ENCODE measurements at regions not wholly inside any gene's neighbourhood (a gene's known extent, or its start where the extent isn't known, plus 50 kb on each side); places are given as distances from the start of the nearest gene placed in this dataset.

- H3K27me3 ChIP-seq (ENCODE audit: control insufficient read depth in 1 of 2, insufficient read depth in 2 of 2, low read length in 2 of 2), result no peaks in the 10 kb centered on the region
- no peak overlapping the region for H3K27ac ChIP-seq (ENCODE audit: low read depth, low read length)
- H3K36me3 ChIP-seq (ENCODE audit: insufficient read depth, low read length), result no peaks in the 10 kb centered on the region
- peaks cover 5% of the 10 kb centered on the region for H3K4me1 ChIP-seq (ENCODE audit: insufficient read depth, low read length)
- no peak overlapping the region for H3K4me3 ChIP-seq (ENCODE audit: low read depth in 1 of 2, low read length in 2 of 2)
- no peaks in the 10 kb centered on the region for H3K9me3 ChIP-seq (ENCODE audit: low read length)
- no peak overlapping the region for H3K9ac ChIP-seq (ENCODE audit: low read length)
These were observed 235.4 kb downstream of the SPRY1 start for GRCh38 chr4:123631786-123632692.

GRCh38 chr4:123632693-123633030 is 236.1 kb downstream of the SPRY1 start:
- peaks cover 5% of the 10 kb centered on the region for H3K4me1 ChIP-seq (ENCODE audit: insufficient read depth, low read length)
- H3K27me3 ChIP-seq (ENCODE audit: control insufficient read depth in 1 of 2, insufficient read depth in 2 of 2, low read length in 2 of 2), result no peaks in the 10 kb centered on the region
- no peak overlapping the region for H3K9ac ChIP-seq (ENCODE audit: low read length)
- H3K27ac ChIP-seq (ENCODE audit: low read depth, low read length), result no peak overlapping the region
- H3K36me3 ChIP-seq (ENCODE audit: insufficient read depth, low read length), result no peaks in the 10 kb centered on the region
- no peaks in the 10 kb centered on the region for H3K9me3 ChIP-seq (ENCODE audit: low read length)
- no peak overlapping the region for H3K4me3 ChIP-seq (ENCODE audit: low read depth in 1 of 2, low read length in 2 of 2)

GRCh38 chr4:123638834-123639233 is 242.2 kb downstream of the SPRY1 start:
- Histone ChIP-seq H3K36me3 (ENCODE audit: insufficient read depth, low read length) (no peaks in the 10 kb centered on the region), H3K9me3 (ENCODE audit: low read length) (no peaks in the 10 kb centered on the region), H3K4me1 (ENCODE audit: insufficient read depth, low read length) (peaks cover 9% of the 10 kb centered on the region), H3K27me3 (ENCODE audit: control insufficient read depth in 1 of 2, insufficient read depth in 2 of 2, low read length in 2 of 2) (no peaks in the 10 kb centered on the region), H3K27ac (ENCODE audit: low read depth, low read length) (no peak overlapping the region), H3K4me3 (ENCODE audit: low read depth in 1 of 2, low read length in 2 of 2) (no peak overlapping the region), H3K9ac (ENCODE audit: low read length) (no peak overlapping the region)

- no peaks in the 10 kb centered on the region for H3K9me3 ChIP-seq (ENCODE audit: low read length)
- H3K9ac ChIP-seq (ENCODE audit: low read length), result no peak overlapping the region
- H3K4me3 ChIP-seq (ENCODE audit: low read depth in 1 of 2, low read length in 2 of 2), result no peak overlapping the region
- H3K36me3 ChIP-seq (ENCODE audit: insufficient read depth, low read length), result no peaks in the 10 kb centered on the region
- H3K27me3 ChIP-seq (ENCODE audit: control insufficient read depth in 1 of 2, insufficient read depth in 2 of 2, low read length in 2 of 2), result no peaks in the 10 kb centered on the region
- no peak overlapping the region for H3K27ac ChIP-seq (ENCODE audit: low read depth, low read length)
- peaks cover 11% of the 10 kb centered on the region for H3K4me1 ChIP-seq (ENCODE audit: insufficient read depth, low read length)
These were observed 243.7 kb downstream of the SPRY1 start for GRCh38 chr4:123640271-123640670.

GRCh38 chr4:123640824-123641223 is 244.2 kb downstream of the SPRY1 start:
- Histone ChIP-seq H3K9me3 (ENCODE audit: low read length) (no peaks in the 10 kb centered on the region), H3K4me3 (ENCODE audit: low read depth in 1 of 2, low read length in 2 of 2) (no peak overlapping the region), H3K9ac (ENCODE audit: low read length) (no peak overlapping the region), H3K4me1 (ENCODE audit: insufficient read depth, low read length) (peaks cover 11% of the 10 kb centered on the region), H3K36me3 (ENCODE audit: insufficient read depth, low read length) (no peaks in the 10 kb centered on the region), H3K27ac (ENCODE audit: low read depth, low read length) (no peak overlapping the region), H3K27me3 (ENCODE audit: control insufficient read depth in 1 of 2, insufficient read depth in 2 of 2, low read length in 2 of 2) (no peaks in the 10 kb centered on the region)

- no peaks in the 10 kb centered on the region for H3K36me3 ChIP-seq (ENCODE audit: insufficient read depth, low read length)
- H3K4me3 ChIP-seq (ENCODE audit: low read depth in 1 of 2, low read length in 2 of 2), result no peak overlapping the region
- peaks cover 13% of the 10 kb centered on the region for H3K4me1 ChIP-seq (ENCODE audit: insufficient read depth, low read length)
- H3K9ac ChIP-seq (ENCODE audit: low read length), result no peak overlapping the region
- H3K27ac ChIP-seq (ENCODE audit: low read depth, low read length), result no peak overlapping the region
- H3K27me3 ChIP-seq (ENCODE audit: control insufficient read depth in 1 of 2, insufficient read depth in 2 of 2, low read length in 2 of 2), result no peaks in the 10 kb centered on the region
- no peaks in the 10 kb centered on the region for H3K9me3 ChIP-seq (ENCODE audit: low read length)
These were observed 247.1 kb downstream of the SPRY1 start for GRCh38 chr4:123643691-123644090.

GRCh38 chr4:123649250-123649644 is 252.7 kb downstream of the SPRY1 start:
- no peak overlapping the region for H3K4me3 ChIP-seq (ENCODE audit: low read depth in 1 of 2, low read length in 2 of 2)
- H3K27me3 ChIP-seq (ENCODE audit: control insufficient read depth in 1 of 2, insufficient read depth in 2 of 2, low read length in 2 of 2), result no peaks in the 10 kb centered on the region
- H3K27ac ChIP-seq (ENCODE audit: low read depth, low read length), result peak overlapping the region; percentile 28
- H3K4me1 ChIP-seq (ENCODE audit: insufficient read depth, low read length), result peaks cover 37% of the 10 kb centered on the region
- H3K9me3 ChIP-seq (ENCODE audit: low read length), result no peaks in the 10 kb centered on the region
- H3K36me3 ChIP-seq (ENCODE audit: insufficient read depth, low read length), result no peaks in the 10 kb centered on the region
- H3K9ac ChIP-seq (ENCODE audit: low read length), result peak overlapping the region; percentile 42

GRCh38 chr4:123649645-123650391 is 253.2 kb downstream of the SPRY1 start:
- H3K27me3 ChIP-seq (ENCODE audit: control insufficient read depth in 1 of 2, insufficient read depth in 2 of 2, low read length in 2 of 2), result no peaks in the 10 kb centered on the region
- H3K27ac ChIP-seq (ENCODE audit: low read depth, low read length), result peak overlapping the region; percentile 28
- H3K4me3 ChIP-seq (ENCODE audit: low read depth in 1 of 2, low read length in 2 of 2), result no peak overlapping the region
- H3K4me1 ChIP-seq (ENCODE audit: insufficient read depth, low read length), result peaks cover 37% of the 10 kb centered on the region
- H3K9ac ChIP-seq (ENCODE audit: low read length), result peak overlapping the region; percentile 42
- no peaks in the 10 kb centered on the region for H3K36me3 ChIP-seq (ENCODE audit: insufficient read depth, low read length)
- H3K9me3 ChIP-seq (ENCODE audit: low read length), result no peaks in the 10 kb centered on the region

GRCh38 chr4:123651066-123651465 is 254.5 kb downstream of the SPRY1 start:
- Histone ChIP-seq H3K27me3 (ENCODE audit: control insufficient read depth in 1 of 2, insufficient read depth in 2 of 2, low read length in 2 of 2) (no peaks in the 10 kb centered on the region), H3K4me1 (ENCODE audit: insufficient read depth, low read length) (peaks cover 37% of the 10 kb centered on the region), H3K4me3 (ENCODE audit: low read depth in 1 of 2, low read length in 2 of 2) (peak overlapping the region in 1 of 2 donors; percentile 20), H3K9ac (ENCODE audit: low read length) (no peak overlapping the region), H3K36me3 (ENCODE audit: insufficient read depth, low read length) (no peaks in the 10 kb centered on the region), H3K27ac (ENCODE audit: low read depth, low read length) (peak overlapping the region; percentile 28), H3K9me3 (ENCODE audit: low read length) (no peaks in the 10 kb centered on the region)

GRCh38 chr4:123651536-123652180 is 255.1 kb downstream of the SPRY1 start:
- no peaks in the 10 kb centered on the region for H3K27me3 ChIP-seq (ENCODE audit: control insufficient read depth in 1 of 2, insufficient read depth in 2 of 2, low read length in 2 of 2)
- H3K4me3 ChIP-seq (ENCODE audit: low read depth in 1 of 2, low read length in 2 of 2), result no peak overlapping the region
- peak overlapping the region; percentile 7 for H3K27ac ChIP-seq (ENCODE audit: low read depth, low read length)
- H3K36me3 ChIP-seq (ENCODE audit: insufficient read depth, low read length), result no peaks in the 10 kb centered on the region
- no peak overlapping the region for H3K9ac ChIP-seq (ENCODE audit: low read length)
- H3K9me3 ChIP-seq (ENCODE audit: low read length), result no peaks in the 10 kb centered on the region
- H3K4me1 ChIP-seq (ENCODE audit: insufficient read depth, low read length), result peaks cover 37% of the 10 kb centered on the region

- Histone ChIP-seq H3K36me3 (ENCODE audit: insufficient read depth, low read length) (no peaks in the 10 kb centered on the region), H3K9ac (ENCODE audit: low read length) (no peak overlapping the region), H3K9me3 (ENCODE audit: low read length) (no peaks in the 10 kb centered on the region), H3K4me1 (ENCODE audit: insufficient read depth, low read length) (peaks cover 37% of the 10 kb centered on the region), H3K27ac (ENCODE audit: low read depth, low read length) (no peak overlapping the region), H3K27me3 (ENCODE audit: control insufficient read depth in 1 of 2, insufficient read depth in 2 of 2, low read length in 2 of 2) (no peaks in the 10 kb centered on the region), H3K4me3 (ENCODE audit: low read depth in 1 of 2, low read length in 2 of 2) (no peak overlapping the region)
These were observed 255.9 kb downstream of the SPRY1 start for GRCh38 chr4:123652476-123652875.

Measured in muscle layer of colon (tissue), 2 donors.